ENCODE measurements at regions not wholly inside any gene's neighbourhood (a gene's known extent, or its start where the extent isn't known, plus 50 kb on each side); places are given as distances from the start of the nearest gene placed in this dataset.
A peak's percentile ranks its signal among the peaks of the same experiment; 100 is the strongest.

- no peak for DNase-seq (ENCODE audit: low read depth, low spot score)
These were observed 115.9 kb upstream of the NEK7 start for GRCh38 chr1:198040880-198041279.

GRCh38 chr1:198042168-198042567 is 114.6 kb upstream of the NEK7 start:
- no peak for DNase-seq (ENCODE audit: low read depth, low spot score)

GRCh38 chr1:198047913-198048312 is 108.9 kb upstream of the NEK7 start:
- DNase-seq (ENCODE audit: low read depth, low spot score), result no peak

- no peak for DNase-seq (ENCODE audit: low read depth, low spot score)
These were observed 102.3 kb upstream of the NEK7 start for GRCh38 chr1:198054510-198054909.

- peak; percentile 5 for DNase-seq (ENCODE audit: low read depth, low spot score)
These were observed 100.5 kb upstream of the NEK7 start for GRCh38 chr1:198056255-198056654.

GRCh38 chr1:198064181-198064580 is 92.6 kb upstream of the NEK7 start:
- no peak for DNase-seq (ENCODE audit: low read depth, low spot score)

GRCh38 chr1:198068285-198068684 is 88.5 kb upstream of the NEK7 start:
- no peak for DNase-seq (ENCODE audit: low read depth, low spot score)

GRCh38 chr1:198072177-198072576 is 84.6 kb upstream of the NEK7 start:
- no peak for DNase-seq (ENCODE audit: low read depth, low spot score)

- no peak for DNase-seq (ENCODE audit: low read depth, low spot score)
These were observed 81.5 kb upstream of the NEK7 start for GRCh38 chr1:198075296-198075695.

- no peak for DNase-seq (ENCODE audit: low read depth, low spot score)
These were observed 77.3 kb upstream of the NEK7 start for GRCh38 chr1:198079432-198079951.

GRCh38 chr1:198082576-198082975 is 74.2 kb upstream of the NEK7 start:
- DNase-seq (ENCODE audit: low read depth, low spot score), result no peak

GRCh38 chr1:198083549-198083948 is 73.2 kb upstream of the NEK7 start:
- no peak for DNase-seq (ENCODE audit: low read depth, low spot score)

GRCh38 chr1:198084241-198084908 is 72.4 kb upstream of the NEK7 start:
- DNase-seq (ENCODE audit: low read depth, low spot score), result no peak

- DNase-seq (ENCODE audit: low read depth, low spot score), result no peak
These were observed 70.6 kb upstream of the NEK7 start for GRCh38 chr1:198086051-198086745.

GRCh38 chr1:198087831-198088230 is 69.0 kb upstream of the NEK7 start:
- no peak for DNase-seq (ENCODE audit: low read depth, low spot score)

GRCh38 chr1:198088360-198089071 is 68.3 kb upstream of the NEK7 start:
- DNase-seq (ENCODE audit: low read depth, low spot score), result no peak

- DNase-seq (ENCODE audit: low read depth, low spot score), result no peak
These were observed 60.4 kb upstream of the NEK7 start for GRCh38 chr1:198096390-198096789.

- no peak for DNase-seq (ENCODE audit: low read depth, low spot score)
These were observed 57.0 kb upstream of the NEK7 start for GRCh38 chr1:198099755-198100154.

- no peak for DNase-seq (ENCODE audit: low read depth, low spot score)
These were observed 54.9 kb upstream of the NEK7 start for GRCh38 chr1:198101716-198102453.

GRCh38 chr1:198102454-198102827 is 54.4 kb upstream of the NEK7 start:
- DNase-seq (ENCODE audit: low read depth, low spot score), result no peak

GRCh38 chr1:198105185-198105584 is 51.6 kb upstream of the NEK7 start:
- DNase-seq (ENCODE audit: low read depth, low spot score), result no peak

- no peak for DNase-seq (ENCODE audit: low read depth, low spot score)
These were observed 50.8 kb upstream of the NEK7 start for GRCh38 chr1:198106011-198106410.
